Hepatic stellate cell (primary cell): ENCODE measurements at regions not wholly inside any gene's neighbourhood (a gene's known extent, or its start where the extent isn't known, plus 50 kb on each side); places are given as distances from the start of the nearest gene placed in this dataset.

ENCODE experiments used
- DNase-seq: peaks from one replicate; pipeline ENCODE4 v3.0.0; 2011; ENCODE audit warnings: low spot score

DNA sequence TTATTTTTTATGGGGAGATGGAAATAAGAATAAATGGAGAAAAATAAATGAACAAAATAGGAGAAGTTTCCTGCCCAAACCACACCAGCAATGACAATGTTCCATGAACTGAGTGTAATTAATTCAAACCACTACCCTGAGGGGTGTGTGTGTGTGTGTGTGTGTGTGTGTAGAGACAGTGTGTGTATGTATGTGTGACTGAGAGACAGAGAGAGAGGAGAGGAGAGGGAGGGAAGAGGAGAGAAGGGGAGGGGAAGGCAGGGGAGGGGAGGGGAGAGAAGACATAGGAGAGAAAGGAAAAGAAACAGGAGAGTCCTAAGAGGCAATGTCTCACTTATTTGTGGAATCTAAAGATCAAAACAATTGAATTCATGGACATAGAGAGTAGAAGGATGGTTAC is 65.0 kb upstream of the POU2AF1 start:
- no peak for DNase-seq

DNA sequence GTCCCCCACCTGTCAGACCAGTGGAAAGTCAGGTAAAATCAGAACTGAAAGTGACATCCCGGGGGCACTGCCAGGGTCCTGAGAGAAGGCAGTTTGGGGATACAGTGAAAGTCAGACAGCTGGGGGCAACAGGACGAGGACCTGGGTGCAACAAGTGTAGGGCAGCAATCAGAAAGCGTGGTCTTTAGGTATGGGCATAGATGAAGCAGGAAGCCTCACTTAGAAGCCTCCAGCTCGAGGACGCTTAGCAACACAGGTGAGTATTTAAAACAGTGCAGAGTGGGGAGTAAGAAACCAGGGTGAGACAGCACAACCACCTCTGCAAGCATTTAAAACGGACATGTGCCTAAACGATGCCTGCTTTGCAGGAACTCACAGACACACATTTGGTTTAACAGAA is 64.6 kb upstream of the POU2AF1 start:
- no peak for DNase-seq

DNA sequence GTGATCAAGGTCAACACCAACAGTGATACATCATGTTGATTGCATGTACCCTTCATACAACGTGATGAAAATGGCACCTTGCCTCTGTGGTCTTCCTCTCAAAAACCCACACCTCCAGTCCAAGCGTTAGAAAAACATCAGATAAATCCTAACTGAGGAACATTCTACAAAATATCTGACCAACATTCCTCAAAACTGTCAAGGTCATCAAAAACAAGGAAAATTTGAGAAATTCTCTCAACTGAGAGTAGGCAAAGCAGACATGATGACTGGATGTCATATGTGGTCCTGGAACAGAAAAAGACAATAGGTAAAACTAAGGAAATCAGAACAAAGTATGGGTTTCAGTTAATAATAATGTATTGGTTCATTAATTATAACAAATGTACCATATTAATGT is 64.0 kb upstream of the POU2AF1 start:
- no peak for DNase-seq

DNA sequence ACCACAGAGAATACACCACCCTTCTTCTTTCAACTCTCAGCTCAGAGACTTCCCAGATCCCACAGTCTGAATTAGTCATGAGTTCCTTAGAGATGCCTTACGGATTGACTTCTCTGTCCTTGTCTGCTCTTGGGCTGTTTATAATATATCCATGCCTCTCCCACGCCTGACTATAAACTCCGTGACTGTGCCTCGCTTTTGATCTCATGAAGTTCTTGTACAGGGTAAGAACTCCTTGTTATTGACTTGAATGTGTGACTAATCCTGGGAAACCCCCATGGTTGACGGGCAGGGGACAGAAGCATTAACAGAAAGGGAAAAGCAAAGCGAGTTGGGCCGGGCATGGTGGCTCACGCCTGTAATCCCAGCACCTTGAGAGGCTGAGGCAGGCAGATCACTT is 62.4 kb upstream of the POU2AF1 start:
- peak; percentile 51 for DNase-seq

DNA sequence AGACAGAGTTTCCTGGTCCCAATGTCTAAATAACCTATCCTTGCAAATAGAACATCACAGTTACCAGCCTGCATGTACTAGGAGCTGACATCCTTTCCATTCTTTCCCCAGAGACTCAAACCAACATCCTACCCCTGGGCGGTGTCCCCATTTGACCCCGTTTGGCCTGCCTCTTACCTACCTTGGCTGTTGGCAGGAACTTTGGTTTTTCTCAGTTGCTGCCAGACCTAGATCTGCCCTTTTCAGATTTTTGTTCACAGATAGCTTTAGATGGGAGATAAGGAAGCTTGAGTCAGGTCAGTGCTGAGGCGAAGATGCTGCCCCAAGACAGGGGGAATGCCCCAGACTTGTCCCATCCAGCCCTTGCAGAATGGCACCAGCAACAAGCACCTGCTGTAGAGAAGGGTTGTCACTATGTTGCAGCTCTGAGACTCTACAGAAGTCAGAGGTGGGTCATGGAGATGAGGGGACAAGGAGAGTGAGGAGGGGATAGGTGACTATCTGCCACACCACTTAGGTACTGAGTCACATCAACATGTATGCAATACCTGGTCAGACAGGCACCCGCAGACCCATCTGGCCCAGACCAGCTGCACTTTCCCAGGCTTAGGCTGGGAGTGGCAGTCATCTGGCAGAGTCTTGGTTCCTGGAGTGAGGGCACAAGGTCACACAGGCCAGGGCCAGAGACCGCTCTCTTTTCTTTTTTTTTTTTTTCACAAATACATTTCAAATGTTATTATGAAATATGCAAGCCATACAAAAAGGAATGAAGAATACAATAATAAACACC is 61.5 kb upstream of the POU2AF1 start:
- no peak for DNase-seq

DNA sequence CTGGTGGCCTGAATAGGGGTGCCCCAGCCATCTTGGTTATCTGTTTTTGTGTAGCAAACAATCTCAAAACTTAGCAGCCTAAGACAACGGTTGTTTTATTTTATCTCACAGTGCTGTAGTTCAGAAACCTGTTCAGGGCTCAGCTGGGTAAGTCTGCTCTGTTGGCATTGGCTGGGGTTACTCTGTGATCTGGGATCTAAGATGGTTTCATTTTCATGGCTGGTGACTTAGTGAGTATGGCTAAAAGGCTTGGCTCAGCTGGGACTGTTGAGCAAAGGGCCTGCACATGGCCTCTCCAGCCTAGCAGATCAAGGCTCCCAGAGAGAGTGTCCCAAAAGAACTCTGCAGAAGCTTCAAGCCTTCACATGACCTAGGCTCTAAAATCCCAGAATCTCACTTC is 60.8 kb upstream of the POU2AF1 start:
- no peak for DNase-seq

DNA sequence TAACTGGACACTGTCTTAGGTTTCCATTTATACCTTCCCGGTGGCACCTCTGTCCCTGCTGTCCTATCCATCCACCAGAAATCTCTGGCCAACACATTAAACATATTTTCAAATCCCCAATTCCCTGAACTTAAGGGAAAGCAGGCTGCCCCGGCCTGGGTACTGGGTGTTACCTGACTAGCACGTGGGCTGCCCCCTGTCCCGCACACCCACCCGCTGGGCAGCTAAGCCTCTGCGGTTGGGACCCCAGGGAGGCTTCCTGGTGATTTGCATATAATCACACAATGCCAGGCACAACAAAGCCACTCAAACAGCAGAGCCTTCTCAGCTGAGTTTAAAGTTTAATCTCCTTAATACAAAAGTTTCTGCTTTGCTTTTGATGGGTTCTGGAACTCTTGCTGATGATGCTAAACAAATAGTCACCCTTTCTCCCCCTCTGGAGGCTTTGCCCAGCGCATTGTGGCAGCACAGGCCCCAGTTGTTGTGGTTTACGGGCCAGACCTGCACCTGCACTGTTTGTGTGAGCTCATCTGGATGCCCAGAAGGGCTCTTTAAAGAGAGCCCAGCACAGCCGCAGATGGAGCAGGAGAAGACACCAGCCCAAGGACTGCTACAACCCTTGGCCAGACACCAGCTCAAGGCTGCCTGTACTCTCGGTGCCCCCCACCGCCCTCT is 59.9 kb upstream of the POU2AF1 start:
- DNase-seq, result no peak

DNA sequence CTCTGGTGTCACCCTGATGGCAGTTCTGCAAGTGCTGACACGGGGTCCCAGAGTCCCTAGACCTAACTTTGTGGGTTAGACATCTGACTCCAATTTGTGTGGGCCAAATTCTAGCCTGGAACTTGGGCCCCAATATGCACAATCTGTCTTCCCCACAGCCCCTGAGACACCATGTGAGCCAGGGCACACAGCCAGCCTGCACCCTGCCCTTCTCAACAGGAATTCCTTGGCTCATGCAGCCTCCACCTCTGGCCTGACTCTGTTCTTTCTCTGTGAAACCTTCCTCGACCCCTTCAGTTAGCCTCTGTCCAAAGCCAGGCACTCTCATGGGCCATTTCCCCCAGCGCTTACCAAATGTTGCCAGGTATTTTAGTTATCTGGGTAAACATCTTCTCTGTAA is 59.1 kb upstream of the POU2AF1 start:
- DNase-seq, result no peak

DNA sequence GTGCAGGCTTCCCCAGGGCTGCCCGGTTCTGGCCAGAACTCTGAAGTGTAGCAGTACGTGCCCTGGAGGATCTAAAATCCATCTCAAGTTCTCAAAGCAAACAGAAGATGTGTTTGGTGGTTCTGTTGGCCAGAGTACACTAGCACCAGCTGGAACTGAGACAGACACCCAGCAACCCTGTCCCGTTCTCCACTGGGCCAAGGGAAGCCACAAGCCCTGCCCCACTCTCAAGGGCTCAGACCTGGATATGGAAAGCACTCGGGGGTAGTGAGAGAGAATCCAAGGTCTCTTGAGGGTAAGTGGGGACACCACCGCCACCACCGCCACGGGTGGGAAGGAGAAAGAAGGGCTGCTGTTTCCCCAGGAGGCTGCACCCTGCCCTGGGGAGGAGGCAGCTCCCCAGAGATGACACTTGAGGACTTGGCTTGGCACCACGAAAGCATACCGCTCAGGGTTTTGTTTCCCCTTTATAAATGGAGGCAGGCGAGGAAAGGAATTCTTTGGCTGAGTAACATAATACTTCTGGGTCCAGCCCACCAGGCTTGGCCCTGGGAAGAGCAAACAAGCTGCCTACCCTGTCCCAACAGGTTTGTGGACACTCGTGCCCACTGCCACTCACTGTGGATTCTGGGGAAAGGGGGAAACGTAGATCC is 56.1 kb upstream of the POU2AF1 start:
- no peak for DNase-seq

DNA sequence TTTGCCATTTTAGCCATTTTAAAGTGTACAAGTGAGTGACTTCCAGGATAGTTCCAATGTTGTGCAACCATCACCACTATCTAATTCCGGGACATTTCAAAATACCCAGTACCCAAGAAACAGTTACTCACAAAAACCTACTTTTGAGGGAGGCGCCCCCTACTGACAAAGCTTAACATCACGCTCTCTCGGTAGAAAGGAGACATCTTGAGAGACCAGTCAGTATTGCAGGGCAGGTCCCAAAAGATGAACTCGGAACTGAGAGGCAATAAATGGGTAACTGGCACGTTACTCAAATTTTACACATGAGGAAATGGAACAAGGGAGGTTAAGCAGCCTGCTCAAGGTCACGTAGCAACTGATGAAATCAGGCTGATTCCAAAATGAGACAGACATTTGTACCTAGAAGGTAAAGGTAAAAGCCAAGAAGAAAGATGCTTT is 50.0 kb upstream of the POU2AF1 start:
- peak; percentile 29 for DNase-seq
